ENCODE measurements at regions not wholly inside any gene's neighbourhood (a gene's known extent, or its start where the extent isn't known, plus 50 kb on each side); places are given as distances from the start of the nearest gene placed in this dataset.

- DNase-seq: no peak
Measured at GRCh38 chr20:57090590-57091560, 175.6 kb downstream of the BMP7 start.

GRCh38 chr20:57091748-57092111, 174.7 kb downstream of the BMP7 start:
- DNase-seq: no peak

GRCh38 chr20:57092112-57092899, 174.1 kb downstream of the BMP7 start:
- peak; percentile 55 for DNase-seq

GRCh38 chr20:57092900-57093530, 173.4 kb downstream of the BMP7 start:
- no peak for DNase-seq

- DNase-seq: no peak
Measured at GRCh38 chr20:57093766-57094165, 172.7 kb downstream of the BMP7 start.

GRCh38 chr20:57094252-57094891, 172.1 kb downstream of the BMP7 start:
- no peak for DNase-seq

- DNase-seq: no peak
Measured at GRCh38 chr20:57094991-57095390, 171.4 kb downstream of the BMP7 start.

- DNase-seq: no peak
Measured at GRCh38 chr20:57095426-57095825, 171.0 kb downstream of the BMP7 start.

- no peak for DNase-seq
Measured at GRCh38 chr20:57097245-57097915, 169.1 kb downstream of the BMP7 start.

GRCh38 chr20:57102160-57102559, 164.3 kb downstream of the BMP7 start:
- DNase-seq: no peak

- no peak for DNase-seq
Measured at GRCh38 chr20:57102566-57102965, 163.9 kb downstream of the BMP7 start.

- DNase-seq: no peak
Measured at GRCh38 chr20:57103146-57103800, 163.2 kb downstream of the BMP7 start.

GRCh38 chr20:57104113-57104512, 162.3 kb downstream of the BMP7 start:
- no peak for DNase-seq

- DNase-seq: no peak
Measured at GRCh38 chr20:57104651-57105204, 161.7 kb downstream of the BMP7 start.

GRCh38 chr20:57106030-57106682, 160.3 kb downstream of the BMP7 start:
- no peak for DNase-seq

GRCh38 chr20:57106692-57107091, 159.7 kb downstream of the BMP7 start:
- no peak for DNase-seq

- DNase-seq: no peak
Measured at GRCh38 chr20:57107208-57107607, 159.2 kb downstream of the BMP7 start.

GRCh38 chr20:57108218-57108617, 158.2 kb downstream of the BMP7 start:
- DNase-seq: no peak

GRCh38 chr20:57108742-57109570, 157.5 kb downstream of the BMP7 start:
- DNase-seq: no peak

- DNase-seq: no peak
Measured at GRCh38 chr20:57109571-57109953, 156.9 kb downstream of the BMP7 start.
